ENCODE measurements at regions not wholly inside any gene's neighbourhood (a gene's known extent, or its start where the extent isn't known, plus 50 kb on each side); places are given as distances from the start of the nearest gene placed in this dataset.
"Not testable (repeated sequence)": the region's sequence is repeated elsewhere in the genome, so short reads cannot be mapped to it uniquely, and the experiment has no call there.

DNA sequence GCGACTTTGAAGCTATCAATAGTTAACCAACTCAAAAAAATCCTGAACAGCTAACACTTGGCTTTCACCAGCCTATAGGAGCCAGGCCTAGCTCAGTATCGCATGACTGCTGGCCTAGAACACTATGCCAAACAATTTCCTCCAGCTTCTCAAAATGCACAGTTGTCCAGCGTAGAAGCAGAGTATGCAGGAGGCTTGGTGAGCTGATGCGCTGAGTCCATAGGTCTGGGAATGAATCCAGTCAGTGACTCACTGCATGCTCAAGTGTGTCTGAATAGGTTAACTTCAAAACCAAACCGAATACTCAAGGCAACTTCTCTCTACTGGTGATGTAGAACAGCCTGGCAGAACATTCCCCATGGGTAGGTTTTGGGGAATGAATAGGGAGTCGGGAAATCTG lies 201.8 kb upstream of the IRF2BP2 start:
- not testable (repeated sequence) for DNase-seq

- DNase-seq: not testable (repeated sequence)
These were observed 200.7 kb upstream of the IRF2BP2 start for GRCh38 chr1:234810726-234811125.

DNA sequence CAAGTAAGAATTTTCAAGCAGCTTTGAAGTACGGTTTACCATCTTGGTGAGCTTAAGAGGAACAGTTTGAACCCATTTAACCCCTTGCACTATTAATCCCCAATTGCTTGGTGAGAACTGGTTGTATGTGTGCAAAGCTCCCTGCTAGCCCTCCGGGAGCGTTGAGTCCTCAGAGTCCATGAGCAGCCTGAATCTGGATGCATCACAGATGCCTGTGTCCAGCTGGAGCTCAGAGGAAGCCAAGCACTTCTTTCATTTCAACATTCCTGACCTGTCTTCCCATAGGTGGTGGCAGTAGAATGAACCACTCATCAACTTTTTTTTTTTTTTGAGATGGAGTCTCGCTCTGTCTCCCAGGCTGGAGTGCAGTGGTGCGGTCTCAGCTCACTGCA lies 199.9 kb upstream of the IRF2BP2 start:
- DNase-seq: not testable (repeated sequence)

DNA sequence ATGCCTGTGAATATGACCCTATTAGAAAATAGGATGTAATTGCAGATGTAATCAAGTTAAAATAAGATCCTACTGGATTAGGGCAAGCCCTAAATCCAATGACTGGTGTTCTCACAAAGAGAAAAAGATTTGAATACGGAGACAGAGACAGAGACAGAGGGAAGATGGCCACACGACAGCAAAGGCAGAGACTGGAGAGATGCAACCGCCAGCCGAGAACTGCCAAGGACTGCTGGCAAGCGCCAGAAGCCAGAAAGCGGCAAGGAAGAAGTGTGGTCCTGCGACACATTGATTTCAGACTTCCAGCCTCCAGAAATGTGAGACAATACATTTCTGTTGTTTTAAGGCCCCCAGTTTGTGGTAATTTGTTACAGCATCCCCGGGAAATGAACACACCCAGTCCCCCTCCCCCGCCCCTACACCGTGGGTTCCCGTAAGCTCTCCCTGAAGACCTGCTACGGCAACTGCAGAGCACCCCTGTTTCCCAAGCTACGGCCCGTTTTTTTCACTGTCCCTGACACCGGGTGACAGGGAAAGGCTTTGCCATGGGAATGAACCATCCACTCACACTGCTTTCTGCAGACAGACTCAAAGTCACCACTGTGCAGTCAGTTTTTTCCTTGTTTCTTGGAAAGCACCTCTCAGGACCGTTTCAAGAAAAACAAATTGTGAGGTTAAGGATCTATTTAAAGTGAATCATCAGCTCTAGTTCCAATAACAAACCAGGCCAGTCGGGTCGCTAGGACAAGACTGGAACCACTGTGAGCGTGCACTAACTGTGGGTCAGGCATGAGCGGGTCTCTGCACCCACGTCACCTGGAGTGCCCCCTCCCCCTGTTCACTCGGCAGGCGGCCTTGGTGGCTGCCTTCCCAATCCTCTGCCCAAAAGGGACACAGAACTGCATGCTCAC lies 199.2 kb upstream of the IRF2BP2 start:
- not testable (repeated sequence) for DNase-seq

- DNase-seq: not testable (repeated sequence)
These were observed 198.5 kb upstream of the IRF2BP2 start for GRCh38 chr1:234808459-234808858.

- not testable (repeated sequence) for DNase-seq
These were observed 197.7 kb upstream of the IRF2BP2 start for GRCh38 chr1:234807705-234808104.

DNA sequence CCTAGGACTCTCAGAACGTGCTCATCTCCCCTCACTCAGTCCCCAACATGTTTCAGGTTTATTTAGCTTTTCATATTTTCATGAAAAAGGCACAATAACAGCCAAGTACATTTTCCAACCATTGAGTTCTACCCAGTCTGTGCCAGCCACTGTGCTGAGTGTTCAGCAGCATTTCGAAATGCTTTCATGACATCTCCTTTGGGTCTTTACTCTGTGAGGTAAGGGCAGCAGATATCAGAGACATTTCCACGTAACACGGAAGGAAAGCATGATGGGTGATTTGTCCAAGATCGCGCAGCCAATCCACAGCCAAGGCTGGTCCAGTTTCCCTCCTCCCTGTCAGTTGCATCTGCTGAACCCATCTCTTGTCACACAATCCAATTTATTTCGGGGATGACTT lies 192.6 kb upstream of the IRF2BP2 start:
- not testable (repeated sequence) for DNase-seq

- not testable (repeated sequence) for DNase-seq
These were observed 191.7 kb upstream of the IRF2BP2 start for GRCh38 chr1:234801636-234802035.

DNA sequence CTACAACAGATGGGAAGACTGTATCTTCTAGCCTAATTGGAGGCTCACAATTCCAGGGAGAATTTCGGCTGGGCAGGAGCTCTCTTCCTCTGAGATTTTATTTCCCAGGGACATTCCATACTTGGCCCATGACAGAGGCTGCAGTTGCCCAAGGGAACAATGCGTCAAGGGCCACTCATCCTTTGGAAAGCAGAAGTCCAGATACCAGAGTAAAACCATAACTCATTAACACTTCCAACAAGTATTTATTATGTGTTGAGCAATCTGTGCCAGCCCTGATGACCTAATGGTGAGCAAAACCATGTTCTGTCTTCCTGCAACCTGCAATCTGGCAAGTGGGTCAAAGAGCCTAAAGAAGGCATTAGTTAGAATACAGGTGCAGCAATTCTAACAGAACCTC lies 191.2 kb upstream of the IRF2BP2 start:
- not testable (repeated sequence) for DNase-seq

DNA sequence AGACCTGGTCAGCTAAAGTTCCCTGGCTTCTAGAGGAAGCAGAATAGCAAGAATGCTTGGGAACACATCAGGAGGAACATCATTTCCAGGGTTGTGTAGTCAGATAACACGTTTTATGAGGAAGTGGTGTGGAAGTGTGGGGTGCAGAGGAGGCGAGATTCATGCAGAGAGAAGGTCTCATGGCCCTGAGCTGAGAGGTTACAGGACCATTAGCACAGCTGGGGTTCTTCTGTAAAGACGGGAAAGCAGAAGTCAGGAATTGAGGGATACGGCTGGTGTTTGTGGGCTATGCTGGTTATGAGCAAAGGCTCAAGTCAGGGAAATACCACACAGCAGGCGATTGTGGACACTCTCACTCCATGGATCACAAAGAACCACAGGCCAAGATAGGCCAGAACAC lies 190.6 kb upstream of the IRF2BP2 start:
- not testable (repeated sequence) for DNase-seq

- DNase-seq: not testable (repeated sequence)
These were observed 189.2 kb upstream of the IRF2BP2 start for GRCh38 chr1:234799021-234799689.

- not testable (repeated sequence) for DNase-seq
These were observed 187.2 kb upstream of the IRF2BP2 start for GRCh38 chr1:234797216-234797615.

DNA sequence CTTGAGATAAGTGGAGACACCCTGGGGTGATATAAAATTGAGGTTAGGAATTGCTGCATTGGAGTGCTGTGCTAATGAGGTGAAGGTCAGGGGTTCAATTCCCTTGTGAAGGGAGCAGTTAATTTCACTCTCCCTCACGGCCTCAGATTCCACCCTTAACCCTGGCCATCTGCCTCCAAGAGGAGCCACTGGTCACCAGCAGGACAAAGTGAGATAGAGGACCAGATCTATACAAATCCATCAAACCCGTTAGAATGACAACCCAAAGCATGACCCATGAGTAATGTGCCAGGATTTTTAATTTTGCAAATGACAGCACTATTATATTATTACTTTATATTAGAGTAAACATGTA lies 186.4 kb upstream of the IRF2BP2 start:
- not testable (repeated sequence) for DNase-seq

DNA sequence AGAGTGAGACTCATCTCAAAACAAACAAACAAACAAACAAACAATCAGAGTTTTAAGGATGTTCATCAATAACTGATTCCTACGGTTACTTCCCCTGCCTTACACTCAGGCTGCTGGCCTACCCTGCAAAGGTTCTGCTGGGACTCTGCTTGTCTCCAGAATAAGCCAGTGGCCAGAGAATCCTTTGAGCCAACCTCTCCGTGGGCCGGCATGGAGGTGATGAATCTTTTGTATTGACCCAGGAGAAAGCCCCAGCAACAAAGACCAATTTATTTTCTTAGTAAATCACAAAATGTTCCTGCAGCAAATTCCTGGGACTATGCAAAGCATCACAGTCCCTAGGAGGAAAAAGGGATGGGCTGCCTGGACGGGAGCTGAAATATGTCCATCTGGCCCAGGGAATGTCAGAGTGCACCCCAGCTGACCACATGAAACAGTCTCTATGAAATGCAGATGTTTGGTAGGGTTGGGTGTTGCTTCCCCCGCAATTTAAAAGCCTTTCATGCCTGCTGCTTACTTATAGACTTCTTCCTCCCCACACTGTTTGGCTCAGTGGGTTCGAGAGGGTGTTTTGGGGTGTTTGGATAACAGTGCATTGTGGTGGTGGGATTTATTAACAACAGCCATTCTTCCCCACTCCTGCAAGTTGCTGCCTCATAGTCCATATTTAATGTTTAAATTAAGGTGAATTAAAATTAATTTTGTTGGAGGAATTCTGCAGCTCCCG lies 185.9 kb upstream of the IRF2BP2 start:
- not testable (repeated sequence) for DNase-seq

- DNase-seq: not testable (repeated sequence)
These were observed 185.0 kb upstream of the IRF2BP2 start for GRCh38 chr1:234795007-234795406.

DNA sequence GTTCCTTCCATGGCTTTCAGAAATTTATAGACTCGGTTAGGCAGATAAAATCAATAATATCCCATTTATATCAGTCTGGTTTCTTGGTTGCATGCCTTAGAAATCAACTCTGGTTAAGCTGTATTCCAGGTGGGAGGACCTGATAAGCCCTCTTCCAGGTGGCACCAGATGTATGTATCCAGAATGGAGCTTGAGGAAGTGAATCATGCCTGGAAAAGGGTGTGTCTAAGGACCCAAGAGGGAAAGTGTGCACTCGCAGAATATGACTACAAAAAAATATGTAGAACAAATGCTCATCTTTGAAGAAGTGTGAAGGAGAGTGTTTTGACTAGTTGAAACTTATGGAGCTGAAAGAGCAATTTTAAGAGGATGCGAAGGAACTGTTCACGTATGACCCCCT lies 184.5 kb upstream of the IRF2BP2 start:
- DNase-seq: not testable (repeated sequence)

- not testable (repeated sequence) for DNase-seq
These were observed 183.9 kb upstream of the IRF2BP2 start for GRCh38 chr1:234793924-234794323.

GRCh38 chr1:234792221-234792864 lies 182.4 kb upstream of the IRF2BP2 start:
- not testable (repeated sequence) for DNase-seq

DNA sequence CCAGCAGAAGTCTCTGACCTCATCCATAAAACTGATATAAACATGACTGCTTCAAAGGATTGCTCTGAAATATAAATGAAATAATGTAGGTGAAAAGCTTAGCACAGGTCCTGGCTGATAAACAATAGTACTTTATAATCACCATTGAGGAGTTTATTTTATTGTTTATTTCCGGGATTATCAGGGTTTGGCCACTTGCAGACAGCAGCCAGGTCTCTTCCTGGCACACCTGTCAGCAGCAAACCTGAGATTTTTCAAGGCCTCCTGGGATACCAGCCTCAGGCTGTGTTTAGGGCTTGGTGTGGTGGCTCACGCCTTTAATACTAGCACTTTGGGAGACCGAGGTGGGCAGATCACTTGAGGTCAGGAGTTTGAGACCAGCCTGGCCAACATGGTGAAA lies 181.6 kb upstream of the IRF2BP2 start:
- not testable (repeated sequence) for DNase-seq

- not testable (repeated sequence) for DNase-seq
These were observed 180.4 kb upstream of the IRF2BP2 start for GRCh38 chr1:234790333-234790732.

DNA sequence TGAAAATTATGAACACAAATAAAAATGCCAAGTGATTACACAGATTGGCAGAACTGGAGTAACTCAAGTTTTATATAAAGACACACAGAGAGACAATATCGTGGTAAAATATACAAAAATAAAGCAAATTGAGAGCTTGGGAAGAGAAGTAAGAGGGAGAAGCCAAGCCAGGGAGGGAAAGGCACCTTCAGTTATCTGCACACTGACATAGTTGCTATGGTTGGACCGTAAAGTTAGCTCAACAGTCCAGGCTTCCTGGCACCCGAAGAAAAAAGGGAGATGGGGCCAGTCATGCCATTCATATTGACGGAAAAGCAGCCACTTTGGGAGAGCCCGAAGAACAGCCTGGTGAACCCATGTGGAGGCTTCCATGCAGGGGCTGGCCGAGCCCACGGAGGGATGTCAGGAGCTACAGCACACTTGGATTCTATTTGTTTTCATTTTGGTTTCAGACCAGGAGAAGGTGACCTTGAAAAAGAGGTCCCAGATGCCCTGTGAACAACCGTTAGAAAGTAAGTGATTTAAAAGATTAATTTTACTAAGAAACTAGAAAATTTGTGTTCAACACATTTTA lies 177.1 kb upstream of the IRF2BP2 start:
- DNase-seq: not testable (repeated sequence)

DNA sequence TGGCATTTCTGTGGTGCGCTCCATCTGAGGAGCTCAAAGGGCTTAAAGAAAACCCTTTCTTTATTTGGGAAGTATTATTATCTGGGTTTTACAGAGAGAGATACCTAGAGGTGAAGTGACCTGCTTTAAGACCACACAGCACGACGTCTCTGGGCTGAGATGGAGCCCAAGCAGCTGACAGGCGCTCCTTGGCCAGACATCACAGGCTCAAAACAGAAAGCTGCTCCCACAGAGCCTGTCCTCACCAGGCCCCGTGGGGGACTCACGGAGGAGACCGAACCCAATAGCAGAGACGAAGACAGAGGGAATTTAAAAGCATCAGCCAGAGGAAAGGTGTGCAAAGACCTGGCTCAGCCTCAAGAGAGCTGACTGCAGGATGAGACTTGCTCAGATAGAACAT lies 175.9 kb upstream of the IRF2BP2 start:
- not testable (repeated sequence) for DNase-seq
